GM23338 (cell line): ENCODE measurements at regions not wholly inside any gene's neighbourhood (a gene's known extent, or its start where the extent isn't known, plus 50 kb on each side); places are given as distances from the start of the nearest gene placed in this dataset.

ENCODE experiments used
- ATAC-seq: fragments of 200-7000 bp; cut with Tn5 transposase; 3 replicates; pipeline ENCODE4 v1.9.1; 2020
- DNase-seq: peaks from one replicate; pipeline ENCODE4 v3.0.0-alpha.2; 2015; ENCODE audit warnings: low spot score
- H2AFZ ChIP-seq: fragments of 200-600 bp; sonication (generic); 2 replicates; pipeline ENCODE4 v1.8.0; 2016; ENCODE audit warnings: antibody characterized with exemption, mild to moderate bottlenecking, moderate library complexity
- H3F3A ChIP-seq: fragments of 200-600 bp; sonication (generic); replicated peaks from 2 replicates; pipeline ENCODE4 v1.8.0; 2017; ENCODE audit warnings: antibody characterized with exemption, mixed run types, low read depth
- H3K27ac ChIP-seq: fragments of 200-600 bp; sonication (generic); 2 replicates; pipeline ENCODE4 v1.6.1; 2016; ENCODE audit warnings: low read depth
- H3K27me3 ChIP-seq: fragments of 200-600 bp; sonication (generic); 2 replicates; pipeline ENCODE4 v1.8.0; 2016; ENCODE audit warnings: mild to moderate bottlenecking, mixed run types, moderate library complexity; ENCODE audit not compliant: insufficient read depth
- H3K36me3 ChIP-seq: fragments of 200-600 bp; sonication (generic); 2 replicates; pipeline ENCODE4 v1.8.0; 2016; ENCODE audit warnings: mild to moderate bottlenecking; ENCODE audit not compliant: insufficient read depth
- H3K4me1 ChIP-seq: fragments of 200-600 bp; sonication (generic); 2 replicates; pipeline ENCODE4 v1.8.0; 2016; ENCODE audit warnings: mild to moderate bottlenecking, moderate library complexity; ENCODE audit not compliant: insufficient read depth
- H3K4me2 ChIP-seq: fragments of 200-600 bp; sonication (generic); 2 replicates; pipeline ENCODE4 v1.7.1; 2017; ENCODE audit warnings: mixed run types
- H3K4me3 ChIP-seq: fragments of 200-600 bp; sonication (generic); 2 replicates; pipeline ENCODE4 v1.6.1; 2016; ENCODE audit warnings: mixed run types
- H3K79me2 ChIP-seq: fragments of 200-600 bp; sonication (generic); replicated peaks from 2 replicates; pipeline ENCODE4 v1.8.0; 2017; ENCODE audit warnings: mild to moderate bottlenecking; ENCODE audit not compliant: insufficient read depth
- H3K9me2 ChIP-seq: fragments of 200-600 bp; sonication (generic); 2 replicates; pipeline ENCODE4 v1.8.0; 2017; ENCODE audit not compliant: insufficient read depth
- H4K20me1 ChIP-seq: fragments of 200-600 bp; sonication (generic); replicated peaks from 2 replicates; pipeline ENCODE4 v1.8.0; 2017; ENCODE audit warnings: mild to moderate bottlenecking; ENCODE audit not compliant: insufficient read depth
- H3K27ac Mint-ChIP-seq: 2 replicates; pipeline ENCODE4 v1.8.0; 2020; ENCODE audit warnings: inconsistent platforms, mild to moderate bottlenecking, moderate library complexity, mixed read lengths
- H3K27me3 Mint-ChIP-seq: 3 replicates; pipeline ENCODE4 v1.8.0; 2022; ENCODE audit warnings: low read depth, mild to moderate bottlenecking, moderate library complexity, mixed read lengths, inconsistent platforms; ENCODE audit not compliant: insufficient read depth, poor library complexity
- H3K36me3 Mint-ChIP-seq: 3 replicates; pipeline ENCODE4 v1.8.0; 2021; ENCODE audit warnings: low read depth, mild to moderate bottlenecking, inconsistent platforms, moderate library complexity, mixed read lengths
- H3K4me1 Mint-ChIP-seq: 3 replicates; pipeline ENCODE4 v1.8.0; 2020; ENCODE audit warnings: mild to moderate bottlenecking, inconsistent platforms, mixed read lengths
- H3K4me3 Mint-ChIP-seq: 3 replicates; pipeline ENCODE4 v1.8.0; 2021; ENCODE audit warnings: moderate library complexity, mild to moderate bottlenecking, inconsistent platforms, mixed read lengths
- H3K9me3 Mint-ChIP-seq: 3 replicates; pipeline ENCODE4 v1.8.0; 2020; ENCODE audit warnings: moderate library complexity, mild to moderate bottlenecking, inconsistent platforms, mixed read lengths
- CREB1 ChIP-seq: fragments of 250-450 bp; sonication (Bioruptor Pico); IDR thresholded peaks from 2 replicates; pipeline ENCODE4 v1.5.0; 2020; ENCODE audit warnings: low read depth, mild to moderate bottlenecking, moderate library complexity
- CTCF ChIP-seq, 2 experiments: fragments of 200-600 bp in 1 of 2; sonication (generic) in 1 of 2; conservative IDR thresholded peaks; 2 replicates each; pipeline versions ENCODE4 v1.5.1 to v1.6.1; 2016 to 2017; ENCODE audit warnings: antibody characterized with exemption in 2 of 2, low read depth in 2 of 2, mild to moderate bottlenecking in 2 of 2, moderate library complexity in 1 of 2
- ETS1 ChIP-seq: IDR thresholded peaks from 2 replicates; pipeline ENCODE4 v1.6.1; 2016; ENCODE audit warnings: antibody characterized with exemption
- EZH2 ChIP-seq: fragments of 200-600 bp; sonication (generic); IDR thresholded peaks from one replicate; pipeline ENCODE4 v1.8.0; 2017; ENCODE audit warnings: antibody characterized with exemption, mild to moderate bottlenecking, low read depth; ENCODE audit not compliant: unreplicated experiment
- EZH2phosphoT487 ChIP-seq: fragments of 200-600 bp; sonication (generic); IDR thresholded peaks from one replicate; pipeline ENCODE4 v1.8.1; 2018; ENCODE audit warnings: antibody characterized with exemption; ENCODE audit not compliant: unreplicated experiment
- JUNB ChIP-seq: IDR thresholded peaks from one replicate; pipeline ENCODE4 v1.6.1; 2016; ENCODE audit warnings: antibody characterized with exemption; ENCODE audit not compliant: unreplicated experiment
- NANOG ChIP-seq: IDR thresholded peaks from 2 replicates; pipeline ENCODE4 v1.6.1; 2016; ENCODE audit warnings: antibody characterized with exemption, borderline replicate concordance
- POLR2AphosphoS5 ChIP-seq: IDR thresholded peaks from 2 replicates; pipeline ENCODE4 v1.6.1; 2016; ENCODE audit warnings: antibody characterized with exemption, low read depth
- REST ChIP-seq: IDR thresholded peaks from one replicate; pipeline ENCODE4 v1.6.1; 2018; ENCODE audit warnings: antibody characterized with exemption; ENCODE audit not compliant: unreplicated experiment
- STAT1 ChIP-seq: IDR thresholded peaks from one replicate; pipeline ENCODE4 v1.6.1; 2016; ENCODE audit warnings: antibody characterized with exemption; ENCODE audit not compliant: unreplicated experiment
- ZNF114 ChIP-seq: fragments of 250-450 bp; sonication (Bioruptor Pico); IDR thresholded peaks from 2 replicates; pipeline ENCODE4 v1.5.0; 2020; ENCODE audit warnings: mild to moderate bottlenecking, moderate library complexity
- ZNF331 ChIP-seq: fragments of 250-450 bp; sonication (Bioruptor Pico); IDR thresholded peaks from 2 replicates; pipeline ENCODE4 v1.5.0; 2020; ENCODE audit warnings: low read depth, mild to moderate bottlenecking, moderate library complexity
- ZNF462 ChIP-seq: fragments of 250-450 bp; sonication (Bioruptor Pico); IDR thresholded peaks from 2 replicates; pipeline ENCODE4 v1.5.0; 2020; ENCODE audit warnings: mild to moderate bottlenecking, moderate library complexity

- Histone ChIP-seq H3K4me2 (no peak overlapping the region), H3K36me3 (no peaks in the 10 kb centered on the region), H3K4me1 (peaks cover 18% of the 10 kb centered on the region; the same call in 1 of the 2 replicates), H4K20me1 (no peaks in the 10 kb centered on the region), H3K27me3 (peaks cover 24% of the 10 kb centered on the region), H3K9me2 (no peaks in the 10 kb centered on the region), H3F3A (0 out of 2 replicates have a peak, but pooled peaks cover 4% of the 10 kb centered on the region), H3K4me3 (no peak overlapping the region), H3K79me2 (no peaks in the 10 kb centered on the region), H2AFZ (no peak overlapping the region), H3K27ac (no peak overlapping the region)
- no peaks in the 10 kb centered on the region for H3K9me3 Mint-ChIP-seq
- no peaks in the 10 kb centered on the region for H3K36me3 Mint-ChIP-seq
- no peak overlapping the region for H3K27ac Mint-ChIP-seq
- TF ChIP-seq CREB1 (no peak), POLR2AphosphoS5 (no peak), STAT1 (no peak), ZNF331 (CRISPR knock-in tag) (no peak), JUNB (no peak), NANOG (no peak), ETS1 (no peak), ZNF462 (CRISPR knock-in tag) (no peak), EZH2phosphoT487 (no peak), EZH2 (no peak), REST (no peak), ZNF114 (CRISPR knock-in tag) (no peak), CTCF (conservative IDR thresholded peaks at IDR 0.05; ENCODE audit: low read depth in 2 of 2) (no peak)
- peaks cover 20% of the 10 kb centered on the region for H3K4me1 Mint-ChIP-seq
- H3K27me3 Mint-ChIP-seq, result peaks cover 16% of the 10 kb centered on the region
- ATAC-seq, result no peak
- H3K4me3 Mint-ChIP-seq, result no peak overlapping the region
- DNase-seq, result no peak
Measured at GRCh38 chr2:176492583-176492982, 223.3 kb downstream of the MTX2 start.
